ENCODE measurements at regions not wholly inside any gene's neighbourhood (a gene's known extent, or its start where the extent isn't known, plus 50 kb on each side); places are given as distances from the start of the nearest gene placed in this dataset.

GRCh38 chr4:60400593-60400992 lies 799.5 kb upstream of the ADGRL3 start:
- TF ChIP-seq CTCF (conservative IDR thresholded peaks at IDR 0.05 in 1 of 2, IDR thresholded peaks at IDR 0.05 in 1 of 2; ENCODE audit: extremely low read depth in 1 of 2, insufficient read depth in 1 of 2, low read depth in 1 of 2, low read length in 2 of 2) (no peak), EZH2 (IDR thresholded peaks at IDR 0.05; ENCODE audit: borderline replicate concordance, low read length) (no peak)

All from mammary epithelial cell (primary cell).